Right renal cortex interstitium (tissue), 3 donors: ENCODE measurements at regions not wholly inside any gene's neighbourhood (a gene's known extent, or its start where the extent isn't known, plus 50 kb on each side); places are given as distances from the start of the nearest gene placed in this dataset.

Source experiments
- DNase-seq, 3 donors: peaks; one replicate each; pipeline ENCODE4 v3.0.0-alpha.2; 2013; ENCODE audit warnings: low read depth in 3 of 3, low spot score in 2 of 3

- DNase-seq, result no peak
Measured at GRCh38 chr2:103103678-103104077, 341.8 kb downstream of the TMEM182 start.

- no peak for DNase-seq
Measured at GRCh38 chr2:103119352-103119751, 357.5 kb downstream of the TMEM182 start.

GRCh38 chr2:103121106-103121505, 359.3 kb downstream of the TMEM182 start:
- DNase-seq, result no peak

GRCh38 chr2:103123516-103123915, 361.7 kb downstream of the TMEM182 start:
- no peak for DNase-seq

DNA sequence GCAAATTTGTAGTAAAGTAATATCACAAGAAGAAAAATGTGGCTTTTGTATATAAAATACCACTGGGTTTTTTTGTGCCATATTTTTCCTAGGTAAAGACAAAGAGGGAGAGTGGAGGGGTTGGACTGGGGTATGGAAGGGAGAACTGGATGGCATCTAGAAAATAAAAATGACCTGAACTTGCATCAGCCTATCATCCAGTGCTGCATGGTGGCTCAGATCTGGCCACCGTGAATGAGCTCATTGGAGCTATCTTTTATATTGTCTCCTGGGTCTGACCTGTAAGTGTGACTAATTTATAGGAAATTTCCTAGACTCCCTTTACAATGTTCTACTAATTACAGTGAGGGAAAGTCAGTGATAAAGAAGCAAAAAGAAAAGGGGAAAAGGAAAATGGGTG, 369.0 kb downstream of the TMEM182 start:
- no peak for DNase-seq

GRCh38 chr2:103132536-103133217, 370.8 kb downstream of the TMEM182 start:
- DNase-seq, result no peak

GRCh38 chr2:103135679-103136078, 373.8 kb downstream of the TMEM182 start:
- no peak for DNase-seq

DNA sequence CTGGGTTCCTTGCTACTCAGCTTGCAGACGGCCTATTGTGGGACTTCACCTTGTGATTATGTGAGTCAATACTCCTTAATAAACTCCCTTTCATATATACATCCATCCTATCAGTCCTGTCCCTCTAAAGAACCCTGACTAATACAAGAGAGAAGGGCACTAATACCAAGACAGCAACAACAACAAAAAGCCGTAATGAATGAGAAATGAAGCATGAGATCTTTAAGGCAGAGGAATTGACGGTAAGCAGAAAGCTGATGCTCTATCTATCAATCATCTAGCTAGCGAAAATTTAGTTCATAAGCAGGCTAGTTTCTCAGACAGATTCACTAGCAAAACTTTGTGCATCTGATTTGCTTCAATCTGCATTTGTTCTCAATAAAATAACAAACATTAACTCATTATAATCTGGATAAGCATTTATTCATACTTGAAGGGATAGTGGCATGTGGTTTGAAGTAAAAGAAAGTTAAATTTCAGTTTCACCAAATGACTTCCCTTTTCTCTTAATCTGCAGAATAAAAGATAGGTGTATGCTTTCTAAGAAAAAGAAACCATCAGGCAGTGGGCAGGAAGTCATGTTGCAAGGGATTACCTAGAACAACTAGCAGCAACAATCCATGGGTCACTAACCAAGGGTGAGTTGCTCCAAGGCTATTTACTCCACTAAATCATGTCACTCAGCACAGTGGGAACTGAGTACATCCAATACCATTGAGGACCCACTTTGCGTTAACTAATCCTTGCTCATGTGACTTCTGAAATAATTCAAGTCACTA, 376.5 kb downstream of the TMEM182 start:
- peak in 2 of 3 donors; percentile 23 to 51 for DNase-seq

GRCh38 chr2:103139628-103140268, 377.9 kb downstream of the TMEM182 start:
- no peak for DNase-seq

- no peak for DNase-seq
Measured at GRCh38 chr2:103144837-103145236, 383.0 kb downstream of the TMEM182 start.

GRCh38 chr2:103145739-103146138, 383.9 kb downstream of the TMEM182 start:
- no peak for DNase-seq

- no peak for DNase-seq
Measured at GRCh38 chr2:103151046-103151445, 389.2 kb downstream of the TMEM182 start.

DNA sequence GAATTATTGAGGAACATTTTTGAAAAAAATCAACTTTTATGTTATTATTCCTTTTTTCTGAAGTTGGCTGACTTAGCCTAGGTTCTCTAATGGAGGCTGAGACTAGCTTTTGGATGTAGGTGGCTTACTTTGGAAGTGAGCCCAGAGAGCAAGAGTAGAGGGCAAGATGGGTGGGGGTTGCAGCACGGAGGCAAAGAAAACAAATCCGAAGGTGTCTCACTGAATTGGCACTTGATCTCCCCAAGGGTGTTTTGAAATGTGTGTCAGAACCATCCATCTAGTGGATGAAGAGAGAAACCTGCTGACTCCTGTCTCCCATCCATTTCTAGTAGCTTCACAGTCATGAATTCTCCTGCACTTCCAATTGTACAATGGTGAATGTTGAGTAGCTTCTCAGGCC, 390.7 kb downstream of the TMEM182 start:
- DNase-seq, result no peak

GRCh38 chr2:103153580-103154284, 391.9 kb downstream of the TMEM182 start:
- DNase-seq, result no peak

DNA sequence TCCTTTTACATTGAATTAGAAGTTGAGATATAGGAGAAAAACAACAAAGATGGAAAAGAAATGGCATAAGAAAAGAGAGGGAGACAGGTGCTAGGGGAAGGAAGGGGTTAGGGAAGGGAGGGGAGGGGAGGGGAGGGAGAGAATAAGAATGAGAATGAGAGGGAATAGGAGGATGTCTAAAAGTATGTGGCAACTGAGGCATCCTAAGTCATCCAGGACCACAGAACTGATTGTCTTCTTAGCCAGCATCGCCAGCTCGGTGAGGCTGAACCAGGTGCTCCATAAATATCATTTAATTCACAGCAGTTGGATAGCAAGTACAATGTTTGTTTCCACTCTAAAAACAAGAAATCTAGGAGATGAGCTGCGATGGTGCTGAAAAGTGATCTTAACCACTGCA, 393.5 kb downstream of the TMEM182 start:
- DNase-seq, result no peak

DNA sequence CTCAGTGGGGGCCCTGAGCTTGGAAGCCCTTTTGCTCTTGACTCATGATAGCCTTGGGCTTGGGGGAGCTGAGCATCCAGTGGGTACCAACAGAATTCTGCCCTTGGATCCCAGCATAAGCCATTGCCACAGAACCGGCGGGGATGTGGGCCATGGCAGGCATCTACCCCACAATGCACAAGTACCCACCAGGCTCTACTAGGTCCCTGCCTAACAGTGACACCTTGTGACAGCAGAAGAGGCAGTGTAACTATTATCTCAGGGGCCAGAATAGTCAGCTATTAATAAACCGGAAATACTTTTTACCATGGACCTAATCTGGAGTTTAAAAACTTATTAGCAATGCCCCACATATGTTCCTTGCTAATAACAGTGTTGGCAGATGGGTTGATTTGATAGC, 397.2 kb downstream of the TMEM182 start:
- DNase-seq, result no peak

GRCh38 chr2:103161456-103162289, 399.8 kb downstream of the TMEM182 start:
- DNase-seq, result peak in 2 of 3 donors; percentile 34 to 51

- DNase-seq, result no peak
Measured at GRCh38 chr2:103164748-103165147, 402.9 kb downstream of the TMEM182 start.

DNA sequence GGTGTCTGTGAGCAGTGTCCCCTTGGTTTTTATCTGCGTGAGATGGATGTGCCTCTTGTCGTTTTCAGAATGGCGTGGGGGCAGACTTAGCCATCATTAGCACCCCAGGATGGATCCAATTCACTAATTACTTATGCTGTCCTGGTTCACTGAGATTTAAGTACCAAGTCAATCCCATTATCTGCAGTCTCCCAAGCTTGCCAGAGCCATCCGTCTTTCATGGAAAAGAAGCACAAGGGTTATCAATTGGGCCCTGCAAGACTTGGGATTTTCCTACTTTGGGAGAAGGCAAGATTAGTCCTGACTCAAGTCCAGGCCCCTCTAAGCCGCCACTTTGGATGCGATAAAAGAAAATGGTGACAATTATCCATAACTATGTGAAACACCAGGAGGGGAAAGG, 404.0 kb downstream of the TMEM182 start:
- no peak for DNase-seq
